Left lung (tissue), 4 donors: ENCODE measurements at regions not wholly inside any gene's neighbourhood (a gene's known extent, or its start where the extent isn't known, plus 50 kb on each side); places are given as distances from the start of the nearest gene placed in this dataset.

Experiments
- ATAC-seq: fragments of 200-7000 bp; cut with Tn5 transposase; one replicate; pipeline ENCODE4 v1.9.1; 2020; ENCODE audit warnings: moderate library complexity
- DNase-seq, 4 donors: peaks; one replicate each; pipeline ENCODE4 v3.0.0-alpha.2; 2013 to 2020
- H3K27ac ChIP-seq, 2 donors: fragments of 200-600 bp; sonication (generic) in 1 of 2; one replicate each; pipeline versions ENCODE4 v1.5.0 to v1.8.0; 2020 to 2021
- H3K27me3 ChIP-seq, 2 donors: fragments of 200-600 bp; sonication (generic) in 1 of 2; one replicate each; pipeline versions ENCODE4 v1.5.0 to v1.8.0; 2020 to 2021
- H3K36me3 ChIP-seq, 2 donors: fragments of 200-600 bp; sonication (generic) in 1 of 2; one replicate each; pipeline versions ENCODE4 v1.5.0 to v1.8.0; 2020 to 2021
- H3K4me1 ChIP-seq, 2 donors: fragments of 200-600 bp; one replicate each; pipeline ENCODE4 v1.8.0; 2021
- H3K4me3 ChIP-seq, 2 donors: fragments of 200-600 bp; sonication (generic) in 1 of 2; one replicate each; pipeline versions ENCODE4 v1.5.0 to v1.8.0; 2020 to 2021; ENCODE audit warnings: mild to moderate bottlenecking in 1 of 2
- H3K9me3 ChIP-seq, 2 donors: fragments of 200-600 bp; sonication (generic) in 1 of 2; one replicate each; pipeline versions ENCODE4 v1.5.0 to v1.8.0; 2020 to 2021
- CTCF ChIP-seq, 2 donors: fragments of 200-600 bp; sonication (generic) in 1 of 2; IDR thresholded peaks; one replicate each; pipeline versions ENCODE4 v1.5.0 to v1.8.0; 2021; ENCODE audit warnings: antibody characterized with exemption in 2 of 2
- intact Hi-C, 2 donors: fragments of 100-400 bp; cut with DNase I; formaldehyde crosslinking; loops; one replicate each; pipeline versions ENCODE4 v1.11.2 to v1.14.2; 2022
- donor health status: DM: no; HTN: yes; CAD: no.
- donor health status: DM: no; HTN: no; CAD: no.

- Histone ChIP-seq H3K9me3 (no peaks in the 10 kb centered on the region), H3K36me3 (no peaks in the 10 kb centered on the region), H3K27ac (no peak overlapping the region), H3K4me3 (no peak overlapping the region), H3K27me3 (no peaks in the 10 kb centered on the region), H3K4me1 (no peaks in the 10 kb centered on the region)
- no peak for DNase-seq
- intact Hi-C loops, result no loop called here
- no peak for TF ChIP-seq CTCF (IDR thresholded peaks at IDR 0.05)
- no peak for ATAC-seq
These were observed 138.0 kb upstream of the THBS1 start for GRCh38 chr15:39442898-39443297.

GRCh38 chr15:39443659-39444219 lies 137.1 kb upstream of the THBS1 start:
- H3K9me3 ChIP-seq, result no peaks in the 10 kb centered on the region
- no peak overlapping the region for H3K4me3 ChIP-seq
- no peak for ATAC-seq
- no peaks in the 10 kb centered on the region for H3K27me3 ChIP-seq
- no peak for DNase-seq
- intact Hi-C loops, result no loop called here
- no peaks in the 10 kb centered on the region for H3K36me3 ChIP-seq
- TF ChIP-seq CTCF (IDR thresholded peaks at IDR 0.05), result no peak
- no peak overlapping the region for H3K27ac ChIP-seq
- no peaks in the 10 kb centered on the region for H3K4me1 ChIP-seq

- Histone ChIP-seq H3K4me3 (no peak overlapping the region), H3K27me3 (no peaks in the 10 kb centered on the region), H3K4me1 (no peaks in the 10 kb centered on the region), H3K27ac (no peak overlapping the region), H3K36me3 (no peaks in the 10 kb centered on the region), H3K9me3 (no peaks in the 10 kb centered on the region)
- no peak for TF ChIP-seq CTCF (IDR thresholded peaks at IDR 0.05)
- intact Hi-C loops, result no loop called here
- no peak for ATAC-seq
- DNase-seq, result no peak
These were observed 136.0 kb upstream of the THBS1 start for GRCh38 chr15:39444735-39445470.

GRCh38 chr15:39445931-39446330 lies 134.9 kb upstream of the THBS1 start:
- no peak for DNase-seq
- H3K4me3 ChIP-seq, result no peak overlapping the region
- intact Hi-C loops, result no loop called here
- no peak for ATAC-seq
- no peaks in the 10 kb centered on the region for H3K36me3 ChIP-seq
- H3K27me3 ChIP-seq, result no peaks in the 10 kb centered on the region
- no peak for TF ChIP-seq CTCF (IDR thresholded peaks at IDR 0.05)
- H3K4me1 ChIP-seq, result no peaks in the 10 kb centered on the region
- H3K27ac ChIP-seq, result no peak overlapping the region
- no peaks in the 10 kb centered on the region for H3K9me3 ChIP-seq

GRCh38 chr15:39447346-39447745 lies 133.5 kb upstream of the THBS1 start:
- no peak for DNase-seq
- TF ChIP-seq CTCF (IDR thresholded peaks at IDR 0.05), result no peak
- no peak overlapping the region for H3K4me3 ChIP-seq
- ATAC-seq, result no peak
- no peak overlapping the region for H3K27ac ChIP-seq
- intact Hi-C loops, result no loop called here
- no peaks in the 10 kb centered on the region for H3K36me3 ChIP-seq
- H3K27me3 ChIP-seq, result no peaks in the 10 kb centered on the region
- H3K4me1 ChIP-seq, result no peaks in the 10 kb centered on the region
- H3K9me3 ChIP-seq, result no peaks in the 10 kb centered on the region
